Fibroblast of skin of right quadriceps (primary cell): ENCODE measurements at regions not wholly inside any gene's neighbourhood (a gene's known extent, or its start where the extent isn't known, plus 50 kb on each side); places are given as distances from the start of the nearest gene placed in this dataset.

ENCODE experiments used
- DNase-seq: peaks from one replicate; pipeline ENCODE4 v3.0.0-alpha.2; 2013

- no peak for DNase-seq
Measured at GRCh38 chr11:112403432-112403831, 142.8 kb upstream of the PLET1 start.

- DNase-seq: no peak
Measured at GRCh38 chr11:112404112-112404511, 143.5 kb upstream of the PLET1 start.

- no peak for DNase-seq
Measured at GRCh38 chr11:112408517-112408916, 147.9 kb upstream of the PLET1 start.

GRCh38 chr11:112410325-112410724 is 149.7 kb upstream of the PLET1 start:
- no peak for DNase-seq

GRCh38 chr11:112412383-112412782 is 151.7 kb upstream of the PLET1 start:
- DNase-seq: no peak

- DNase-seq: no peak
Measured at GRCh38 chr11:112417339-112417738, 156.7 kb upstream of the PLET1 start.

- no peak for DNase-seq
Measured at GRCh38 chr11:112418438-112418837, 157.8 kb upstream of the PLET1 start.

GRCh38 chr11:112421879-112422278 is 161.2 kb upstream of the PLET1 start:
- no peak for DNase-seq

- DNase-seq: no peak
Measured at GRCh38 chr11:112425121-112425520, 164.5 kb upstream of the PLET1 start.

- DNase-seq: no peak
Measured at GRCh38 chr11:112437096-112437495, 176.4 kb upstream of the PLET1 start.

GRCh38 chr11:112439614-112440013 is 179.0 kb upstream of the PLET1 start:
- no peak for DNase-seq

- DNase-seq: no peak
Measured at GRCh38 chr11:112440518-112440917, 179.9 kb upstream of the PLET1 start.

- DNase-seq: no peak
Measured at GRCh38 chr11:112448168-112448567, 187.5 kb upstream of the PLET1 start.

- no peak for DNase-seq
Measured at GRCh38 chr11:112448806-112449205, 188.1 kb upstream of the PLET1 start.

GRCh38 chr11:112451250-112451649 is 190.6 kb upstream of the PLET1 start:
- no peak for DNase-seq

GRCh38 chr11:112453601-112454577 is 193.2 kb upstream of the PLET1 start:
- no peak for DNase-seq

- DNase-seq: no peak
Measured at GRCh38 chr11:112454841-112455240, 194.2 kb upstream of the PLET1 start.

GRCh38 chr11:112455791-112456190 is 195.1 kb upstream of the PLET1 start:
- peak; percentile 23 for DNase-seq

GRCh38 chr11:112457532-112457931 is 196.9 kb upstream of the PLET1 start:
- no peak for DNase-seq

- no peak for DNase-seq
Measured at GRCh38 chr11:112459001-112459400, 198.3 kb upstream of the PLET1 start.

GRCh38 chr11:112460141-112460540 is 199.5 kb upstream of the PLET1 start:
- DNase-seq: no peak

- no peak for DNase-seq
Measured at GRCh38 chr11:112464949-112465348, 204.3 kb upstream of the PLET1 start.

- DNase-seq: no peak
Measured at GRCh38 chr11:112465433-112466024, 204.9 kb upstream of the PLET1 start.

GRCh38 chr11:112467721-112468120 is 207.1 kb upstream of the PLET1 start:
- no peak for DNase-seq
